ENCODE measurements at regions not wholly inside any gene's neighbourhood (a gene's known extent, or its start where the extent isn't known, plus 50 kb on each side); places are given as distances from the start of the nearest gene placed in this dataset.

- DNase-seq (peak; percentile 13), ATAC-seq (no peak)
- BruUV-seq (replicated peaks) = no TSS peak
- H3K9ac ChIP-seq (ENCODE audit: low read length) = no peak overlapping the region
- intact Hi-C loops (cut with micrococcal nuclease) = no loop called here
- H3K36me3 ChIP-seq (ENCODE audit: low read depth, low read length) = no peaks in the 10 kb centered on the region
- TF ChIP-seq EZH2 (IDR thresholded peaks at IDR 0.05; ENCODE audit: low read length, unreplicated experiment) = no peak
- no peak for TF ChIP-seq EZH2phosphoT487 (IDR thresholded peaks at IDR 0.05; ENCODE audit: borderline replicate concordance, low read length)
- TF ChIP-seq CTCF (conservative IDR thresholded peaks at IDR 0.05; ENCODE audit: low read depth, low read length) = no peak
- POLR2A ChIA-PET (ENCODE audit: unreplicated experiment) = no interaction called here
- H3K4me1 ChIP-seq (ENCODE audit: insufficient read depth, low read length) = no peaks in the 10 kb centered on the region
- H3K27me3 ChIP-seq (ENCODE audit: low read length) = no peaks in the 10 kb centered on the region
- H3K4me3 ChIP-seq (ENCODE audit: low read length) = no peak overlapping the region
- H3K9me3 ChIP-seq (ENCODE audit: low read length) = no peaks in the 10 kb centered on the region
- H3K79me2 ChIP-seq (ENCODE audit: low read length) = no peaks in the 10 kb centered on the region
- CTCF ChIA-PET = no interaction called here
- H2AFZ ChIP-seq (ENCODE audit: low read length) = no peak overlapping the region
- no peaks in the 10 kb centered on the region for H3F3A ChIP-seq (ENCODE audit: low read length, unreplicated experiment)
- no peaks in the 10 kb centered on the region for H4K20me1 ChIP-seq (ENCODE audit: low read length)
- H3K9me2 ChIP-seq (replicated peaks; ENCODE audit: low read length) = no peaks in the 10 kb centered on the region
- H3K27ac ChIP-seq (ENCODE audit: low read length) = no peak overlapping the region
- H3K4me2 ChIP-seq (ENCODE audit: low read length) = no peak overlapping the region
These were observed 478.4 kb downstream of the ACTL7B start for GRCh38 chr9:108377382-108377781.

- no TSS peak for BruUV-seq (replicated peaks)
- ChIA-PET POLR2A (ENCODE audit: unreplicated experiment) (no interaction called here), CTCF (no interaction called here)
- no peaks in the 10 kb centered on the region for H3K9me3 ChIP-seq (ENCODE audit: low read length)
- H3K36me3 ChIP-seq (ENCODE audit: low read depth, low read length) = no peaks in the 10 kb centered on the region
- DNase-seq (no peak), ATAC-seq (no peak)
- no peak overlapping the region for H3K27ac ChIP-seq (ENCODE audit: low read length)
- H3F3A ChIP-seq (ENCODE audit: low read length, unreplicated experiment) = no peaks in the 10 kb centered on the region
- no peak overlapping the region for H2AFZ ChIP-seq (ENCODE audit: low read length)
- intact Hi-C loops (cut with micrococcal nuclease) = no loop called here
- no peak overlapping the region for H3K4me3 ChIP-seq (ENCODE audit: low read length)
- H3K4me1 ChIP-seq (ENCODE audit: insufficient read depth, low read length) = no peaks in the 10 kb centered on the region
- no peaks in the 10 kb centered on the region for H3K27me3 ChIP-seq (ENCODE audit: low read length)
- H4K20me1 ChIP-seq (ENCODE audit: low read length) = no peaks in the 10 kb centered on the region
- H3K79me2 ChIP-seq (ENCODE audit: low read length) = no peaks in the 10 kb centered on the region
- H3K9ac ChIP-seq (ENCODE audit: low read length) = no peak overlapping the region
- H3K4me2 ChIP-seq (ENCODE audit: low read length) = no peak overlapping the region
- no peak for TF ChIP-seq EZH2phosphoT487 (IDR thresholded peaks at IDR 0.05; ENCODE audit: borderline replicate concordance, low read length)
- TF ChIP-seq EZH2 (IDR thresholded peaks at IDR 0.05; ENCODE audit: low read length, unreplicated experiment) = no peak
- TF ChIP-seq CTCF (conservative IDR thresholded peaks at IDR 0.05; ENCODE audit: low read depth, low read length) = no peak
- H3K9me2 ChIP-seq (replicated peaks; ENCODE audit: low read length) = no peaks in the 10 kb centered on the region
These were observed 479.6 kb downstream of the ACTL7B start for GRCh38 chr9:108376140-108376539.

GRCh38 chr9:108374626-108375025, 481.2 kb downstream of the ACTL7B start:
- Histone ChIP-seq H3K27me3 (ENCODE audit: low read length) (no peaks in the 10 kb centered on the region), H4K20me1 (ENCODE audit: low read length) (no peaks in the 10 kb centered on the region), H3K9me3 (ENCODE audit: low read length) (no peaks in the 10 kb centered on the region), H2AFZ (ENCODE audit: low read length) (no peak overlapping the region), H3K27ac (ENCODE audit: low read length) (no peak overlapping the region), H3K36me3 (ENCODE audit: low read depth, low read length) (no peaks in the 10 kb centered on the region), H3K9me2 (replicated peaks; ENCODE audit: low read length) (no peaks in the 10 kb centered on the region), H3K9ac (ENCODE audit: low read length) (no peak overlapping the region), H3K4me1 (ENCODE audit: insufficient read depth, low read length) (no peaks in the 10 kb centered on the region), H3K79me2 (ENCODE audit: low read length) (no peaks in the 10 kb centered on the region), H3K4me2 (ENCODE audit: low read length) (no peak overlapping the region), H3F3A (ENCODE audit: low read length, unreplicated experiment) (no peaks in the 10 kb centered on the region), H3K4me3 (ENCODE audit: low read length) (no peak overlapping the region)
- ChIA-PET POLR2A (ENCODE audit: unreplicated experiment) (no interaction called here), CTCF (no interaction called here)
- TF ChIP-seq EZH2 (IDR thresholded peaks at IDR 0.05; ENCODE audit: low read length, unreplicated experiment) (no peak), CTCF (conservative IDR thresholded peaks at IDR 0.05; ENCODE audit: low read depth, low read length) (no peak), EZH2phosphoT487 (IDR thresholded peaks at IDR 0.05; ENCODE audit: borderline replicate concordance, low read length) (no peak)
- ATAC-seq = no peak
- BruUV-seq (replicated peaks) = no TSS peak
- peak; percentile 14 for DNase-seq
- intact Hi-C loops (cut with micrococcal nuclease) = no loop called here
